ENCODE measurements at regions not wholly inside any gene's neighbourhood (a gene's known extent, or its start where the extent isn't known, plus 50 kb on each side); places are given as distances from the start of the nearest gene placed in this dataset.

DNA sequence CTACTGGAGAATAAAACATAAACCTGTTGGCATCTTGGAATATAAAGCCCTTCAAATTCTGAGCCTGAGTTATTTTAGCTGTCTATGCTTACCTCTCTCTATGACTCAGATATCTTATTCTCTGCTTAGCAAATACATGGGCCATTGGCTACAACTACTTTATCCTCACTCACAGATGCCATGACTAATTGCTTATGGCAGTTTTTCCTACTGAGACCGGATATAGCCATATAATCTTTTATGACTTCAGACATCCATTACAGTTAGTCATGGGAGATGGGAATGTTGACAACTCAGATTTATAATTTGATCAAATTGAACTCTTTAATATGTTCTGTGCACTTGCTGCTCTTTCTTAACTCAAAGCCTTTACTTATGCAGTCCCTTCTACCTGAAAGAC, 502.4 kb upstream of the ATP2B1 start:
- TF ChIP-seq, protein P1, sequence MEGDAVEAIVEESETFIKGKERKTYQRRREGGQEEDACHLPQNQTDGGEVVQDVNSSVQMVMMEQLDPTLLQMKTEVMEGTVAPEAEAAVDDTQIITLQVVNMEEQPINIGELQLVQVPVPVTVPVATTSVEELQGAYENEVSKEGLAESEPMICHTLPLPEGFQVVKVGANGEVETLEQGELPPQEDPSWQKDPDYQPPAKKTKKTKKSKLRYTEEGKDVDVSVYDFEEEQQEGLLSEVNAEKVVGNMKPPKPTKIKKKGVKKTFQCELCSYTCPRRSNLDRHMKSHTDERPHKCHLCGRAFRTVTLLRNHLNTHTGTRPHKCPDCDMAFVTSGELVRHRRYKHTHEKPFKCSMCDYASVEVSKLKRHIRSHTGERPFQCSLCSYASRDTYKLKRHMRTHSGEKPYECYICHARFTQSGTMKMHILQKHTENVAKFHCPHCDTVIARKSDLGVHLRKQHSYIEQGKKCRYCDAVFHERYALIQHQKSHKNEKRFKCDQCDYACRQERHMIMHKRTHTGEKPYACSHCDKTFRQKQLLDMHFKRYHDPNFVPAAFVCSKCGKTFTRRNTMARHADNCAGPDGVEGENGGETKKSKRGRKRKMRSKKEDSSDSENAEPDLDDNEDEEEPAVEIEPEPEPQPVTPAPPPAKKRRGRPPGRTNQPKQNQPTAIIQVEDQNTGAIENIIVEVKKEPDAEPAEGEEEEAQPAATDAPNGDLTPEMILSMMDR (IDR thresholded peaks at IDR 0.05; ENCODE audit: low read depth, low read length), result no peak
- TF ChIP-seq EZH2phosphoT487 (IDR thresholded peaks at IDR 0.05; ENCODE audit: low read depth), result no peak
